ENCODE measurements at regions not wholly inside any gene's neighbourhood (a gene's known extent, or its start where the extent isn't known, plus 50 kb on each side); places are given as distances from the start of the nearest gene placed in this dataset.

GRCh38 chr10:90224791-90225566 is 523.6 kb downstream of the KIF20B start:
- ChIA-PET POLR2A (no interaction called here), CTCF (no interaction called here)
- ATAC-seq = no peak
- Histone ChIP-seq H3K4me1 (no peaks in the 10 kb centered on the region), H3K27ac (no peak overlapping the region), H3K9me3 (no peaks in the 10 kb centered on the region), H3K4me3 (no peak overlapping the region), H3K4me2 (no peak overlapping the region)
- no peak for TF ChIP-seq HMGXB4 (CRISPR knock-in tag; IDR thresholded peaks at IDR 0.05; ENCODE audit: borderline replicate concordance)
- no peak for TF ChIP-seq FOSB (CRISPR knock-in tag; IDR thresholded peaks at IDR 0.05)
- TF ChIP-seq MAFK (IDR thresholded peaks at IDR 0.05; ENCODE audit: partially characterized antibody) = no peak
- TF ChIP-seq SREBF2 (IDR thresholded peaks at IDR 0.05) = no peak
- TF ChIP-seq, protein P1, sequence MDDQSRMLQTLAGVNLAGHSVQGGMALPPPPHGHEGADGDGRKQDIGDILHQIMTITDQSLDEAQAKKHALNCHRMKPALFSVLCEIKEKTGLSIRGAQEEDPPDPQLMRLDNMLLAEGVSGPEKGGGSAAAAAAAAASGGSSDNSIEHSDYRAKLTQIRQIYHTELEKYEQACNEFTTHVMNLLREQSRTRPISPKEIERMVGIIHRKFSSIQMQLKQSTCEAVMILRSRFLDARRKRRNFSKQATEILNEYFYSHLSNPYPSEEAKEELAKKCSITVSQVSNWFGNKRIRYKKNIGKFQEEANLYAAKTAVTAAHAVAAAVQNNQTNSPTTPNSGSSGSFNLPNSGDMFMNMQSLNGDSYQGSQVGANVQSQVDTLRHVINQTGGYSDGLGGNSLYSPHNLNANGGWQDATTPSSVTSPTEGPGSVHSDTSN (IDR thresholded peaks at IDR 0.05) = no peak
- TF ChIP-seq REST (IDR thresholded peaks at IDR 0.05) = no peak
- TF ChIP-seq CBX8 (IDR thresholded peaks at IDR 0.05) = no peak
- no peak for TF ChIP-seq ZFP36 (IDR thresholded peaks at IDR 0.05; ENCODE audit: borderline replicate concordance, partially characterized antibody)
- no peak for TF ChIP-seq SMC3 (IDR thresholded peaks at IDR 0.05)
- no peak for TF ChIP-seq MAZ (IDR thresholded peaks at IDR 0.05; ENCODE audit: borderline replicate concordance, low read depth, low read length)
- TF ChIP-seq HOXB13 (CRISPR knock-in tag; IDR thresholded peaks at IDR 0.05; ENCODE audit: low read depth) = no peak
- no peak for TF ChIP-seq EP300 (IDR thresholded peaks at IDR 0.05)
- no peak for TF ChIP-seq RARB (CRISPR knock-in tag; IDR thresholded peaks at IDR 0.05)
- TF ChIP-seq CHD2 (IDR thresholded peaks at IDR 0.05; ENCODE audit: low read length, partially characterized antibody) = no peak
- no peak for TF ChIP-seq POLR2A (IDR thresholded peaks at IDR 0.05; ENCODE audit: low read length)
- no peak for FAIRE-seq
- WGBS (ENCODE audit: missing lambda C conversion rate) = 61% methylated on average over 2 of the region's 2 CpGs
- DNase-seq (ENCODE audit: low read depth in 1 of 2, low spot score in 1 of 2) = no peak

DNA sequence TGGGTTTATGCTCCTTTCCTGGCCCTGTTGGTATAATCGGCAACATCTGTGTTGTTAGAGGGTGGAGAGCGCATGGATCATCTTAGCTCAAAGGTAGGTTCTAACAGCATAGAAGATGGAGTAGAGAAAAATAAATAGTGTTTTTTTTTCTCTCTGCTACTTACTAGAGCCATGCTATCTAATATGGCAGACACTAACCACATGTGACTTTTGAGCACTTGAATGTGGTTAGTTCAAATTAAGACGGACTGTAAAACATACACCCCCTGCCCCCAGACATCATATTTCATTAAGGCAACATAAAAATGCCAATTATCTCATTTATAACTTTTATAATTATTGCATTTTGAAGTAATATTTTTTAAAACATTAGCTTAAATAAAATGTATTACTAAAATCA is 525.1 kb downstream of the KIF20B start:
- ChIA-PET CTCF (interaction anchor here (0.6 to 1.6 kb wide), 2 partner anchors 10 to 54 kb away, joined by 3 read pairs; no protein-coding TSS in a partner anchor), POLR2A (no interaction called here)
- FAIRE-seq (no peak), ATAC-seq (no peak), DNase-seq (ENCODE audit: low read depth in 1 of 2, low spot score in 1 of 2) (no peak)
- no peak overlapping the region for H3K27ac ChIP-seq
- TF ChIP-seq, protein P2, sequence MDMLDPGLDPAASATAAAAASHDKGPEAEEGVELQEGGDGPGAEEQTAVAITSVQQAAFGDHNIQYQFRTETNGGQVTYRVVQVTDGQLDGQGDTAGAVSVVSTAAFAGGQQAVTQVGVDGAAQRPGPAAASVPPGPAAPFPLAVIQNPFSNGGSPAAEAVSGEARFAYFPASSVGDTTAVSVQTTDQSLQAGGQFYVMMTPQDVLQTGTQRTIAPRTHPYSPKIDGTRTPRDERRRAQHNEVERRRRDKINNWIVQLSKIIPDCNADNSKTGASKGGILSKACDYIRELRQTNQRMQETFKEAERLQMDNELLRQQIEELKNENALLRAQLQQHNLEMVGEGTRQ (IDR thresholded peaks at IDR 0.05) = no peak
- TF ChIP-seq BHLHE40 (IDR thresholded peaks at IDR 0.05; ENCODE audit: low read depth, low read length) (no peak), FOXS1 (CRISPR knock-in tag; IDR thresholded peaks at IDR 0.05) (no peak), CTCF (IDR thresholded peaks at IDR 0.05) (no peak), HEYL (CRISPR knock-in tag; IDR thresholded peaks at IDR 0.05) (no peak), NPAS2 (CRISPR knock-in tag; IDR thresholded peaks at IDR 0.05; ENCODE audit: borderline replicate concordance) (no peak), SREBF2 (IDR thresholded peaks at IDR 0.05) (no peak), CBX8 (IDR thresholded peaks at IDR 0.05) (no peak), PHF8 (IDR thresholded peaks at IDR 0.05; ENCODE audit: borderline replicate concordance, low read depth) (no peak), MYC (IDR thresholded peaks at IDR 0.05; ENCODE audit: borderline replicate concordance, low read length) (no peak)
- H3K4me3 ChIP-seq = no peak overlapping the region
- 45% methylated on average over 3 of the region's 3 CpGs for WGBS (ENCODE audit: missing lambda C conversion rate)
- no peaks in the 10 kb centered on the region for H3K9me3 ChIP-seq
- no peaks in the 10 kb centered on the region for H3K4me1 ChIP-seq
- H3K4me2 ChIP-seq = no peak overlapping the region
